Stimulated activated CD4-positive, alpha-beta T cell treated with anti-CD3 and anti-CD28 coated beads, Interleukin-4, amount 100 ng/mL, for 4 hours (primary cell): ENCODE measurements at regions not wholly inside any gene's neighbourhood (a gene's known extent, or its start where the extent isn't known, plus 50 kb on each side); places are given as distances from the start of the nearest gene placed in this dataset.

Experiments used
- DNase-seq, 2 experiments: peaks; one replicate each; pipeline ENCODE4 v3.0.0-alpha.2; 2020

GRCh38 chr10:78549140-78549935 is 515.7 kb downstream of the RPS24 start:
- DNase-seq, result no peak

- no peak for DNase-seq
These were observed 516.4 kb downstream of the RPS24 start for GRCh38 chr10:78550090-78550489.

- DNase-seq, result no peak
These were observed 517.1 kb downstream of the RPS24 start for GRCh38 chr10:78550716-78551115.

- DNase-seq, result no peak
These were observed 517.4 kb upstream of the ZMIZ1 start for GRCh38 chr10:78551184-78552005.

GRCh38 chr10:78552261-78552811 is 516.4 kb upstream of the ZMIZ1 start:
- DNase-seq, result no peak

- DNase-seq, result no peak
These were observed 515.0 kb upstream of the ZMIZ1 start for GRCh38 chr10:78553792-78554191.

- DNase-seq, result no peak
These were observed 513.6 kb upstream of the ZMIZ1 start for GRCh38 chr10:78555128-78555527.

GRCh38 chr10:78556705-78557432 is 511.9 kb upstream of the ZMIZ1 start:
- DNase-seq, result no peak

- no peak for DNase-seq
These were observed 511.3 kb upstream of the ZMIZ1 start for GRCh38 chr10:78557433-78557925.

GRCh38 chr10:78559661-78560340 is 509.0 kb upstream of the ZMIZ1 start:
- no peak for DNase-seq

- no peak for DNase-seq
These were observed 508.5 kb upstream of the ZMIZ1 start for GRCh38 chr10:78560341-78560688.

GRCh38 chr10:78563314-78563713 is 505.5 kb upstream of the ZMIZ1 start:
- no peak for DNase-seq

- no peak for DNase-seq
These were observed 502.9 kb upstream of the ZMIZ1 start for GRCh38 chr10:78565841-78566240.

GRCh38 chr10:78566284-78567111 is 502.3 kb upstream of the ZMIZ1 start:
- DNase-seq, result no peak

- DNase-seq, result no peak
These were observed 500.9 kb upstream of the ZMIZ1 start for GRCh38 chr10:78567680-78568455.

GRCh38 chr10:78568620-78569019 is 500.1 kb upstream of the ZMIZ1 start:
- DNase-seq, result no peak

GRCh38 chr10:78570633-78571235 is 498.0 kb upstream of the ZMIZ1 start:
- no peak for DNase-seq

GRCh38 chr10:78571286-78571685 is 497.5 kb upstream of the ZMIZ1 start:
- no peak for DNase-seq

- DNase-seq, result no peak
These were observed 496.9 kb upstream of the ZMIZ1 start for GRCh38 chr10:78571891-78572290.

- no peak for DNase-seq
These were observed 496.2 kb upstream of the ZMIZ1 start for GRCh38 chr10:78572565-78572964.
